SK-N-SH (cell line): ENCODE measurements at regions not wholly inside any gene's neighbourhood (a gene's known extent, or its start where the extent isn't known, plus 50 kb on each side); places are given as distances from the start of the nearest gene placed in this dataset.

Experiments
- CTCF ChIA-PET: fragments of 300-600, 350-600 bp; formaldehyde crosslinking; extraction: SDS; loops from one replicate; lab custom pipeline; 2021; lab: Yijun Ruan, JAX
- POLR2A ChIA-PET: fragments of 350-600 bp; sonication (Branson Sonifier 250); formaldehyde crosslinking; extraction: SDS; loops from one replicate; lab custom pipeline; 2020; ENCODE audit warnings: antibody characterized with exemption, inconsistent platforms; lab: Yijun Ruan, JAX
- DNase-seq: peaks from one replicate; pipeline ENCODE4 v3.0.0; 2012
- H2AFZ ChIP-seq: fragments of 200-600 bp; sonication (generic); 2 replicates; pipeline ENCODE4 v1.8.1; 2016; ENCODE audit warnings: antibody characterized with exemption, mild to moderate bottlenecking, low read depth
- H3F3A ChIP-seq: fragments of 200-600 bp; sonication (generic); replicated peaks from 2 replicates; pipeline ENCODE3; 2016; ENCODE audit warnings: antibody characterized with exemption, mild to moderate bottlenecking; ENCODE audit not compliant: insufficient read depth
- H3K27ac ChIP-seq, 2 experiments: fragments of 200-500 bp in 1 of 2; fragments of 200-600 bp in 1 of 2; sonication (Bioruptor generic) in 1 of 2; sonication (generic), shearing (Covaris generic) in 1 of 2; 2 replicates each; pipeline versions ENCODE4 v1.5.1 to v1.6.1; 2014 to 2016; ENCODE audit warnings: low read depth in 2 of 2, inconsistent platforms in 1 of 2, low read length in 1 of 2, mild to moderate bottlenecking in 1 of 2, mixed read lengths in 1 of 2
- H3K27me3 ChIP-seq: fragments of 200-600 bp; sonication (generic), shearing (Covaris generic); 2 replicates; pipeline ENCODE4 v1.6.1; 2016; ENCODE audit warnings: mixed run types; ENCODE audit not compliant: insufficient read depth
- H3K36me3 ChIP-seq, 2 experiments: fragments of 200-500 bp in 1 of 2; fragments of 200-600 bp in 1 of 2; sonication (Bioruptor generic) in 1 of 2; sonication (generic) in 1 of 2; replicated peaks in 1 of 2; 2 replicates each; pipeline versions ENCODE3 to v1.5.1; 2014 to 2016; ENCODE audit warnings: low read length in 1 of 2, mild to moderate bottlenecking in 1 of 2; ENCODE audit not compliant: insufficient read depth in 2 of 2, control insufficient read depth in 1 of 2
- H3K4me1 ChIP-seq, 2 experiments: fragments of 200-500 bp in 1 of 2; fragments of 200-600 bp in 1 of 2; sonication (Bioruptor generic) in 1 of 2; sonication (generic), shearing (Covaris generic) in 1 of 2; 2 replicates each; pipeline versions ENCODE4 v1.5.1 to v1.6.1; 2014 to 2016; ENCODE audit warnings: low read depth in 1 of 2, low read length in 1 of 2, mixed run types in 1 of 2; ENCODE audit not compliant: insufficient read depth in 2 of 2, control insufficient read depth in 1 of 2
- H3K4me2 ChIP-seq: fragments of 200-600 bp; sonication (generic), shearing (Covaris generic); 2 replicates; pipeline ENCODE4 v1.6.1; 2017; ENCODE audit warnings: mixed run types
- H3K4me3 ChIP-seq, 2 experiments: fragments of 200-500 bp in 1 of 2; fragments of 200-600 bp in 1 of 2; sonication (Bioruptor generic) in 1 of 2; sonication (generic), shearing (Covaris generic) in 1 of 2; 2 replicates each; pipeline versions ENCODE4 v1.5.1 to v1.8.1; 2014 to 2016; ENCODE audit warnings: low read depth in 2 of 2, inconsistent platforms in 1 of 2, low read length in 1 of 2, mild to moderate bottlenecking in 1 of 2, mixed read lengths in 1 of 2, moderate library complexity in 1 of 2
- H3K79me2 ChIP-seq: fragments of 200-600 bp; sonication (generic); 2 replicates; pipeline ENCODE4 v1.8.1; 2017; ENCODE audit warnings: mild to moderate bottlenecking; ENCODE audit not compliant: insufficient read depth
- H3K9ac ChIP-seq: fragments of 200-600 bp; sonication (generic); 2 replicates; pipeline ENCODE4 v1.6.1; 2017; ENCODE audit warnings: mixed run types
- H3K9me2 ChIP-seq: fragments of 200-600 bp; sonication (generic); 2 replicates; pipeline ENCODE4 v1.6.1; 2017; ENCODE audit warnings: mixed run types
- H3K9me3 ChIP-seq: fragments of 200-600 bp; sonication (generic); 2 replicates; pipeline ENCODE4 v1.6.1; 2017; ENCODE audit warnings: mixed run types, mild to moderate bottlenecking, moderate library complexity
- H4K20me1 ChIP-seq: fragments of 200-600 bp; sonication (generic); 2 replicates; pipeline ENCODE4 v1.6.1; 2017; ENCODE audit warnings: mild to moderate bottlenecking, mixed run types; ENCODE audit not compliant: insufficient read depth
- ELF1 ChIP-seq: IDR thresholded peaks from 2 replicates; pipeline ENCODE4 v1.4.0; 2012
- EZH2phosphoT487 ChIP-seq: fragments of 200-600 bp; sonication (generic); IDR thresholded peaks from 2 replicates; pipeline ENCODE4 v1.6.1; 2017; ENCODE audit warnings: low read depth, mixed run types, mild to moderate bottlenecking, antibody characterized with exemption, moderate library complexity, borderline replicate concordance
- FOXM1 ChIP-seq: IDR thresholded peaks from 2 replicates; pipeline ENCODE4 v1.4.0; 2012; ENCODE audit warnings: low read depth, mild to moderate bottlenecking
- GABPA ChIP-seq: IDR thresholded peaks from 2 replicates; pipeline ENCODE4 v1.4.0; 2012; ENCODE audit warnings: low read depth, mild to moderate bottlenecking
- MEF2A ChIP-seq: IDR thresholded peaks from 2 replicates; pipeline ENCODE4 v1.4.0; 2012; ENCODE audit warnings: low read depth, borderline replicate concordance
- MXI1 ChIP-seq: IDR thresholded peaks from 2 replicates; pipeline ENCODE4 v1.6.1; 2012; ENCODE audit warnings: mild to moderate bottlenecking, low read depth, low read length, improper control_type of control experiment
- NFIC ChIP-seq: IDR thresholded peaks from 2 replicates; pipeline ENCODE4 v1.4.0; 2012; ENCODE audit warnings: borderline replicate concordance
- NRF1 ChIP-seq: IDR thresholded peaks from 2 replicates; pipeline ENCODE4 v1.6.1; 2012; ENCODE audit warnings: low read depth, mild to moderate bottlenecking, low read length
- RAD21 ChIP-seq: IDR thresholded peaks from 2 replicates; pipeline ENCODE4 v1.6.1; 2012; ENCODE audit warnings: mild to moderate bottlenecking, low read length
- RFX5 ChIP-seq: IDR thresholded peaks from 2 replicates; pipeline ENCODE4 v1.6.1; 2012; ENCODE audit warnings: mild to moderate bottlenecking, improper control_type of control experiment, low read length
- RXRA ChIP-seq: IDR thresholded peaks from 2 replicates; pipeline ENCODE4 v1.4.0; 2012; ENCODE audit warnings: low read depth, mild to moderate bottlenecking, borderline replicate concordance
- SIN3A ChIP-seq: IDR thresholded peaks from 2 replicates; pipeline ENCODE4 v1.6.1; 2012; ENCODE audit warnings: low read depth, mild to moderate bottlenecking, low read length, moderate library complexity, borderline replicate concordance
- SMC3 ChIP-seq: IDR thresholded peaks from 2 replicates; pipeline ENCODE4 v1.6.1; 2012; ENCODE audit warnings: low read depth, low read length, improper control_type of control experiment
- TEAD4 ChIP-seq: IDR thresholded peaks from 2 replicates; pipeline ENCODE4 v1.4.0; 2012; ENCODE audit warnings: mild to moderate bottlenecking, borderline replicate concordance; ENCODE audit not compliant: insufficient read depth
- YY1 ChIP-seq: IDR thresholded peaks from 2 replicates; pipeline ENCODE4 v1.4.0; 2012; ENCODE audit warnings: low read depth, mild to moderate bottlenecking
- WGBS: methylation state at CpG from one replicate; pipeline ENCODE4 v1.1.6; 2017; ENCODE audit warnings: low lambda C conversion rate; 5-methylcytosine and 5-hydroxymethylcytosine counted together
- TF ChIP-seq, protein P1 (sequence below): IDR thresholded peaks from 2 replicates; pipeline ENCODE4 v1.6.1; 2012; ENCODE audit warnings: mild to moderate bottlenecking, low read depth, low read length, moderate library complexity
- TF ChIP-seq, protein P2 (sequence below): IDR thresholded peaks from 2 replicates; pipeline ENCODE4; 2012
- TF ChIP-seq, protein P3 (sequence below): fragments of 150-350 bp; IDR thresholded peaks from 2 replicates; pipeline ENCODE4 v1.6.1; 2016; ENCODE audit warnings: mild to moderate bottlenecking, low read depth, low read length
- TF ChIP-seq, protein P4 (sequence below): IDR thresholded peaks from 2 replicates; pipeline ENCODE4 v1.4.0; 2012; ENCODE audit warnings: low read depth, borderline replicate concordance

DNA sequence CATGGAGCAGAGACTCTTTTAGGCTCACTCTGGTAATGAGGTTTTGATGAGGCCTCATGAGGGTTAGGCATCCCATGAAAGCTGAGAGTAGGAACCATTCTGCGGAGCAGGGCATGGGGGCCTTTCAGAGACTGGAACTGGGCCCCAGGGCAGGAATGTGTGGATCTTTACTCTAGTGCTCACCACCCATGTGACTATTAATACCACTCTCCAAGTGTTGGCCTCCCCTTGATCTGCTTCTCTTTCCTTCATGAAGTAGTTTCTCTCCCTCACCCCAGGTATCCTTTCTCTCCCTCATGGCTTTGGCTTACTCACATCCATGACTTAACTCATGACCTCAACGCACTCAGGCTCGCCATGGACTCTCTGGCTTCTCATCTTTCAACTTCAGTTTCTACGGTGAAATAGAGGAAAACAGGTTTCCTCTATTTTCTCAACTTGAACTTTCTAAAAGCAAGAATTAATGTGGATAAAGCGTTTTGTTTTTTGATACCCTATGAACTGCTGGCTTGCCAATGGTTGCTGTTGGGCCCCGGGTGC is 50.5 kb upstream of the GADD45A start (continued):
- TF ChIP-seq EZH2phosphoT487: no peak
- no peak for TF ChIP-seq NFIC
- TF ChIP-seq, all 33 proteins: peak for 0

DNA sequence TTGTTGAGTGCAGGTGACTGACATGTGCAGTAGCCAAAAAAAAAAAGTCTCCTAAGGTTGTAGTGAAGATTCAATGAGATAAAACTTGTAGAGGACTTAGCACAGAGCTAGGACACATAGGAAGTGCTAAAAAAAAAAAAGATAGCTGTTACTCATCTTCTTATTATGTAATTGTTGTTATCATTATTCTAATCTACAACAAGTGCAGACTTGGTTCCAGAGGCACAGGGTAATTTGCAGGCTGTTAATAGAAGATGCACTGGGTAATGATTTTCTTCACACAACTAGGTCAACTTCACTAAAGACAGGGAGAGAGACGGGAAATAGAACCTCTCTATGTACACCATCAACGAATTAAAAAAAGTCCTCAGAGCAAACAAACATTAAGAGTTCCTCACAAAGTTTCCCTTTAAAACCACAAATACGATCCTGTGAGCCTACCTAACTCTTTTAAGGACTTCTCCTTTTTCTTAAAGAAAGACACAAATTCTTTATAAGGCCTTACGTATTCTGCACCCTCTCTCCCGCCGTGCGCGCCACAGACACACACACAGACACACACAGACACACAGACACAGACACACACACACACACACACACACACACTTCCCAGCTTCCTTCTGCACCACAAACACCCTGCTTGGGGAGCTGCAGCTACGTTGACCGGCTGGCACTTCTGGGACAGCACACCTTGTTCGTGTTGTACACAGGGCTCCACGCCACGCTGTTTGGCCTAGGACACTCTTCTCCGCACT is 49.8 kb upstream of the GADD45A start:
- Histone ChIP-seq H3K4me1 (peaks cover 5 to 16% of the 10 kb centered on the region in 2 experiments; a peak in 2 of 4 replicates), H4K20me1 (no peaks in the 10 kb centered on the region), H3K4me2 (no peak overlapping the region), H3K9me3 (no peaks in the 10 kb centered on the region), H2AFZ (no peak overlapping the region), H3K9me2 (no peaks in the 10 kb centered on the region), H3F3A (peaks cover under 1% of the 10 kb centered on the region), H3K79me2 (no peaks in the 10 kb centered on the region), H3K9ac (no peak overlapping the region), H3K27me3 (no peaks in the 10 kb centered on the region)
- POLR2A ChIA-PET: no interaction called here
- TF ChIP-seq EZH2phosphoT487 (no peak), ELF1 (no peak), RFX5 (no peak), SIN3A (no peak), MEF2A (no peak), SMC3 (no peak), RAD21 (no peak), MXI1 (no peak), FOXM1 (no peak), RXRA (no peak), NRF1 (no peak), TEAD4 (no peak), GABPA (no peak), YY1 (no peak)
- TF ChIP-seq, protein P1, sequence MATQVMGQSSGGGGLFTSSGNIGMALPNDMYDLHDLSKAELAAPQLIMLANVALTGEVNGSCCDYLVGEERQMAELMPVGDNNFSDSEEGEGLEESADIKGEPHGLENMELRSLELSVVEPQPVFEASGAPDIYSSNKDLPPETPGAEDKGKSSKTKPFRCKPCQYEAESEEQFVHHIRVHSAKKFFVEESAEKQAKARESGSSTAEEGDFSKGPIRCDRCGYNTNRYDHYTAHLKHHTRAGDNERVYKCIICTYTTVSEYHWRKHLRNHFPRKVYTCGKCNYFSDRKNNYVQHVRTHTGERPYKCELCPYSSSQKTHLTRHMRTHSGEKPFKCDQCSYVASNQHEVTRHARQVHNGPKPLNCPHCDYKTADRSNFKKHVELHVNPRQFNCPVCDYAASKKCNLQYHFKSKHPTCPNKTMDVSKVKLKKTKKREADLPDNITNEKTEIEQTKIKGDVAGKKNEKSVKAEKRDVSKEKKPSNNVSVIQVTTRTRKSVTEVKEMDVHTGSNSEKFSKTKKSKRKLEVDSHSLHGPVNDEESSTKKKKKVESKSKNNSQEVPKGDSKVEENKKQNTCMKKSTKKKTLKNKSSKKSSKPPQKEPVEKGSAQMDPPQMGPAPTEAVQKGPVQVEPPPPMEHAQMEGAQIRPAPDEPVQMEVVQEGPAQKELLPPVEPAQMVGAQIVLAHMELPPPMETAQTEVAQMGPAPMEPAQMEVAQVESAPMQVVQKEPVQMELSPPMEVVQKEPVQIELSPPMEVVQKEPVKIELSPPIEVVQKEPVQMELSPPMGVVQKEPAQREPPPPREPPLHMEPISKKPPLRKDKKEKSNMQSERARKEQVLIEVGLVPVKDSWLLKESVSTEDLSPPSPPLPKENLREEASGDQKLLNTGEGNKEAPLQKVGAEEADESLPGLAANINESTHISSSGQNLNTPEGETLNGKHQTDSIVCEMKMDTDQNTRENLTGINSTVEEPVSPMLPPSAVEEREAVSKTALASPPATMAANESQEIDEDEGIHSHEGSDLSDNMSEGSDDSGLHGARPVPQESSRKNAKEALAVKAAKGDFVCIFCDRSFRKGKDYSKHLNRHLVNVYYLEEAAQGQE: no peak
- TF ChIP-seq, protein P2, sequence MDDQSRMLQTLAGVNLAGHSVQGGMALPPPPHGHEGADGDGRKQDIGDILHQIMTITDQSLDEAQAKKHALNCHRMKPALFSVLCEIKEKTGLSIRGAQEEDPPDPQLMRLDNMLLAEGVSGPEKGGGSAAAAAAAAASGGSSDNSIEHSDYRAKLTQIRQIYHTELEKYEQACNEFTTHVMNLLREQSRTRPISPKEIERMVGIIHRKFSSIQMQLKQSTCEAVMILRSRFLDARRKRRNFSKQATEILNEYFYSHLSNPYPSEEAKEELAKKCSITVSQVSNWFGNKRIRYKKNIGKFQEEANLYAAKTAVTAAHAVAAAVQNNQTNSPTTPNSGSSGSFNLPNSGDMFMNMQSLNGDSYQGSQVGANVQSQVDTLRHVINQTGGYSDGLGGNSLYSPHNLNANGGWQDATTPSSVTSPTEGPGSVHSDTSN: no peak
- TF ChIP-seq, protein P3, sequence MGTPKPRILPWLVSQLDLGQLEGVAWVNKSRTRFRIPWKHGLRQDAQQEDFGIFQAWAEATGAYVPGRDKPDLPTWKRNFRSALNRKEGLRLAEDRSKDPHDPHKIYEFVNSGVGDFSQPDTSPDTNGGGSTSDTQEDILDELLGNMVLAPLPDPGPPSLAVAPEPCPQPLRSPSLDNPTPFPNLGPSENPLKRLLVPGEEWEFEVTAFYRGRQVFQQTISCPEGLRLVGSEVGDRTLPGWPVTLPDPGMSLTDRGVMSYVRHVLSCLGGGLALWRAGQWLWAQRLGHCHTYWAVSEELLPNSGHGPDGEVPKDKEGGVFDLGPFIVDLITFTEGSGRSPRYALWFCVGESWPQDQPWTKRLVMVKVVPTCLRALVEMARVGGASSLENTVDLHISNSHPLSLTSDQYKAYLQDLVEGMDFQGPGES: no peak
- TF ChIP-seq, protein P4, sequence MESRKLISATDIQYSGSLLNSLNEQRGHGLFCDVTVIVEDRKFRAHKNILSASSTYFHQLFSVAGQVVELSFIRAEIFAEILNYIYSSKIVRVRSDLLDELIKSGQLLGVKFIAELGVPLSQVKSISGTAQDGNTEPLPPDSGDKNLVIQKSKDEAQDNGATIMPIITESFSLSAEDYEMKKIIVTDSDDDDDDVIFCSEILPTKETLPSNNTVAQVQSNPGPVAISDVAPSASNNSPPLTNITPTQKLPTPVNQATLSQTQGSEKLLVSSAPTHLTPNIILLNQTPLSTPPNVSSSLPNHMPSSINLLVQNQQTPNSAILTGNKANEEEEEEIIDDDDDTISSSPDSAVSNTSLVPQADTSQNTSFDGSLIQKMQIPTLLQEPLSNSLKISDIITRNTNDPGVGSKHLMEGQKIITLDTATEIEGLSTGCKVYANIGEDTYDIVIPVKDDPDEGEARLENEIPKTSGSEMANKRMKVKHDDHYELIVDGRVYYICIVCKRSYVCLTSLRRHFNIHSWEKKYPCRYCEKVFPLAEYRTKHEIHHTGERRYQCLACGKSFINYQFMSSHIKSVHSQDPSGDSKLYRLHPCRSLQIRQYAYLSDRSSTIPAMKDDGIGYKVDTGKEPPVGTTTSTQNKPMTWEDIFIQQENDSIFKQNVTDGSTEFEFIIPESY: no peak
- TF ChIP-seq, all 33 proteins: peak for 0
- Histone ChIP-seq H3K36me3 (no peaks in the 10 kb centered on the region), H3K4me3 (no peak overlapping the region), H3K27ac (no peak overlapping the region)
- no peak for DNase-seq
- 93% methylated on average over 14 of the region's 14 CpGs for WGBS
- CTCF ChIA-PET: no interaction called here
